ENCODE measurements at regions not wholly inside any gene's neighbourhood (a gene's known extent, or its start where the extent isn't known, plus 50 kb on each side); places are given as distances from the start of the nearest gene placed in this dataset.
A peak's percentile ranks its signal among the peaks of the same experiment; 100 is the strongest.

DNA sequence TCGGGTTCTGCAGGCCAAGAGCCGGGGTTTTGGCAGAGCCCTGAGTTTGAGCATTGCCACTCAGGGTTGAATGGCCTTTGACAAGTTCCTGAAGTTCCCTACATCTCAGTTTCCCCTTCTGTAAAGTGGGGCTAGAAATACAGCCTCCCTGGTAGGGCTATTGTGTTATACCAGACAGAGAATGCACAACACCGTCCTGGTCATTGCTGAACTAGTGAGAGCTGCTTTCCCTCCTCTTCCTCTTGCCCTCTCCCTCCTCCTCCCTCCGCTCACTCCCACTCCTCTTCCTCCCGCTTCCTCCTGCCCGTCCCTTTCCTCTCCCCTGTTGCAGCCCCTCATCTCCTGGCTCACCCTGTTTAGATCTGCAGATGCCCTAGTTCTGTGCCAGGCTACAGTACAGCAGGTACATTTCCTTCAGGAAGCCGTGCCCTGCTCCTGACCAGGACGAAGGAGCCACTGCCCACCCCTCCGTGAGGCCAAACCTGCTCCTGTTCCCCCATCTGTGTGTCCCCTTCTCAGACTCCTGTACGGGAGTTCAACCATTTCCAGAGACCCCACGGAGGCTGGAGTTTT is 91.5 kb upstream of the SHANK2 start:
- H3K27ac ChIP-seq, result no peak overlapping the region
- no peaks in the 10 kb centered on the region for H3K4me1 ChIP-seq
- WGBS, 3 donors, result 66 to 80% (median 68%) methylated on average over 11 of the region's 11 CpGs
- no peaks in the 10 kb centered on the region for H3K9me3 ChIP-seq
- H3K4me3 ChIP-seq, result no peak overlapping the region
- DNase-seq, result no peak
- peaks cover 0 to 17% (median 5%) of the 10 kb centered on the region in 3 donors for H3K27me3 ChIP-seq (ENCODE audit: insufficient read depth in 3 of 3, low read length in 2 of 3)
- no peaks in the 10 kb centered on the region for H3K36me3 ChIP-seq (ENCODE audit: insufficient read depth in 1 of 2, low read depth in 1 of 2)
- no peak for ATAC-seq
- intact Hi-C loops (cut with DNase I), result no loop called here
- TF ChIP-seq, protein P1, sequence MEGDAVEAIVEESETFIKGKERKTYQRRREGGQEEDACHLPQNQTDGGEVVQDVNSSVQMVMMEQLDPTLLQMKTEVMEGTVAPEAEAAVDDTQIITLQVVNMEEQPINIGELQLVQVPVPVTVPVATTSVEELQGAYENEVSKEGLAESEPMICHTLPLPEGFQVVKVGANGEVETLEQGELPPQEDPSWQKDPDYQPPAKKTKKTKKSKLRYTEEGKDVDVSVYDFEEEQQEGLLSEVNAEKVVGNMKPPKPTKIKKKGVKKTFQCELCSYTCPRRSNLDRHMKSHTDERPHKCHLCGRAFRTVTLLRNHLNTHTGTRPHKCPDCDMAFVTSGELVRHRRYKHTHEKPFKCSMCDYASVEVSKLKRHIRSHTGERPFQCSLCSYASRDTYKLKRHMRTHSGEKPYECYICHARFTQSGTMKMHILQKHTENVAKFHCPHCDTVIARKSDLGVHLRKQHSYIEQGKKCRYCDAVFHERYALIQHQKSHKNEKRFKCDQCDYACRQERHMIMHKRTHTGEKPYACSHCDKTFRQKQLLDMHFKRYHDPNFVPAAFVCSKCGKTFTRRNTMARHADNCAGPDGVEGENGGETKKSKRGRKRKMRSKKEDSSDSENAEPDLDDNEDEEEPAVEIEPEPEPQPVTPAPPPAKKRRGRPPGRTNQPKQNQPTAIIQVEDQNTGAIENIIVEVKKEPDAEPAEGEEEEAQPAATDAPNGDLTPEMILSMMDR (IDR thresholded peaks at IDR 0.05), result no peak

DNA sequence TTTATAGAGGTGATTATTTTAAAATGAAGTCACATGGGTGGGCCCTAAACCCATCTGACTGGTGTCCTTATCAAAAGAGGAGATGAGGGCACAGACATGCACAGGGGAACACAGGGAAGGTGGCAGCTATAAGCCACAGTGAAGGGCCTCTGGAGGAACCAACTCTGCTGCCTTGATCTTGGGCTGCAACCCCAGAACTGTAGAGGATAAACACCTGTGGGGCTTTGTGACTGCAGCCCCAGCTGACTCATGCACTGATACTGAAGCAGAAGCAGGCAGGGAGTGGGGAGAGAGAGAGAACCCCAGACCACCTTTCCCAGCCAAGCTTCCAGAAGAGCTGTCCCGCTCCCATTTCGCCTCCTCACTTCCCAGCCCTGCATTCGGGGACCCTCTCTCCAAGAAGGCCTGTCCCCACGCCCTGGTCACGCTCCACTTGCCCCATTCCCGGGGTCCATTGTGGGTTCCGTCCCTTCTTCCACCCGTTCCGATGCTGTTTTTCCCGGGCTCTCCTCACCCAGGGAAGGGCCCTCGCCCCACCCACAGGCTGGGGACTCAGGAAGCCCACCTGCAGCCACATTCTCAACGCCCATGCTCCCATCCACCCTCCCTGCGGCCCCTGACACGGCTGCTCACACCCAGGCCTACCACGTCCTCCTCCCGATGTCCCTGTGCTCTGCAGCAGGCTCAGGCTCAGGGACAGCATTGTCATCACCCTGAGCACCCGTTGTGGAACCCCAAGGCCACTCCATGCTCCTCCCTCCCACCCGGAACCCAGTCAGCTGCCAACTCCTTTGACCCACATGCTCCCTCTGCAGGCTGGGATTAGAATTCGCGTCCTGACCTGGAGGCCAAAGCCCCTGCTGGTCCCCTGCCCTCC is 90.8 kb upstream of the SHANK2 start:
- no peak for ATAC-seq
- no peaks in the 10 kb centered on the region for H3K36me3 ChIP-seq (ENCODE audit: insufficient read depth in 1 of 2, low read depth in 1 of 2)
- H3K4me1 ChIP-seq, result no peaks in the 10 kb centered on the region
- intact Hi-C loops (cut with DNase I), result no loop called here
- no peak overlapping the region for H3K4me3 ChIP-seq
- H3K27ac ChIP-seq, result no peak overlapping the region
- no peaks in the 10 kb centered on the region for H3K9me3 ChIP-seq
- TF ChIP-seq, protein P1 (IDR thresholded peaks at IDR 0.05), result no peak
- peaks cover 0 to 20% (median 5%) of the 10 kb centered on the region in 3 donors for H3K27me3 ChIP-seq (ENCODE audit: insufficient read depth in 3 of 3, low read length in 2 of 3)
- 70 to 74% (median 71%) methylated on average over 20 of the region's 20 CpGs for WGBS, 3 donors
- DNase-seq, result peak; percentile 23 to 28

DNA sequence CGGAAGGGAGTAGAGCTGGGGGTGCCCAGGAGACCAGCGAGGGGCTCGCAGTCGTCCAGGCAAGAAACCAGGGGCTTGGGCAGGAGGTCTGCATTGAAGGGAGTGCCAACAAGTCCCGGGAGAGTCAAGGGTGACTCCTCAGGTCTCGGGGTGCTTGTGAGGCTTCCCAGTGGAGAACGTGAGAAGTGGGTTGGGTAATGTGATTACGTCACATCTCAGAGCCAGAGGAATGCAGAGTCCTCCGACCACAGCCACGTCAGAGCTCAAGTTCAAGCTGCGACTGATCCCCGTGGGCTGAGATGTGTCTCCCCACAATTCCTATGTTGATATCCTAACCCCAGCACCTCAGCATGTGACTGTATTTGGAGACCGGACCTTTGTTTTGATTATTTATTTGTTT is 89.7 kb upstream of the SHANK2 start:
- no peaks in the 10 kb centered on the region for H3K36me3 ChIP-seq (ENCODE audit: insufficient read depth in 1 of 2, low read depth in 1 of 2)
- TF ChIP-seq, protein P1 (IDR thresholded peaks at IDR 0.05), result no peak
- H3K27ac ChIP-seq, result no peak overlapping the region
- ATAC-seq, result no peak
- no peaks in the 10 kb centered on the region for H3K4me1 ChIP-seq
- DNase-seq, result no peak
- no peaks in the 10 kb centered on the region for H3K9me3 ChIP-seq
- 76 to 82% (median 78%) methylated on average over 13 of the region's 13 CpGs for WGBS, 3 donors
- H3K27me3 ChIP-seq (ENCODE audit: insufficient read depth in 3 of 3, low read length in 2 of 3), result peaks cover 0 to 22% (median 5%) of the 10 kb centered on the region in 3 donors
- H3K4me3 ChIP-seq, result no peak overlapping the region
- intact Hi-C loops (cut with DNase I), result no loop called here

DNA sequence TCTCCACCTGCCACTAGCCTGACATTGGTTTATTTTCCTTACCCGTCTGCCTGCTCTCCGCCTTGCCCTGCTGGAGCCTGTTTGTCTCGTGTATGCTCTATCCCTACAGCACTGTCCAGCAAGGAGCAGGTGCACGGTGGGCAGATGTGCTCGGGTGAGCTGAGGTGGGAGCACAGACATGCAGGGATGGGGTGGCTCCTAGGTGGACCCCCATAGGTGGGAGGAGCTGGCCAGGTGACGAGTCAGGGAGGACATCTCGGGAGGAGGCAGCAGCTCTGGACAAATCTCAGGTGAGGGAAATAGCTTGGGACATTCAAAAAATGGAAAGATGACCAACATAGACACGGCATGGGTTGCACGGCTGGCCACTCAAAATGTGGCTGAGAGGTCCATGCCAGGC is 89.2 kb upstream of the SHANK2 start:
- DNase-seq, result peak in 1 of 2 donors; percentile 40
- H3K4me3 ChIP-seq, result no peak overlapping the region
- ATAC-seq, result no peak
- no peaks in the 10 kb centered on the region for H3K4me1 ChIP-seq
- no peak overlapping the region for H3K27ac ChIP-seq
- WGBS, 3 donors, result 87 to 90% (median 89%) methylated on average over 9 of the region's 9 CpGs
- intact Hi-C loops (cut with DNase I), result no loop called here
- H3K9me3 ChIP-seq, result no peaks in the 10 kb centered on the region
- H3K27me3 ChIP-seq (ENCODE audit: insufficient read depth in 3 of 3, low read length in 2 of 3), result peaks cover 0 to 18% (median 5%) of the 10 kb centered on the region in 3 donors
- H3K36me3 ChIP-seq (ENCODE audit: insufficient read depth in 1 of 2, low read depth in 1 of 2), result no peaks in the 10 kb centered on the region
- TF ChIP-seq, protein P1 (IDR thresholded peaks at IDR 0.05), result no peak
